ENCODE measurements at regions not wholly inside any gene's neighbourhood (a gene's known extent, or its start where the extent isn't known, plus 50 kb on each side); places are given as distances from the start of the nearest gene placed in this dataset.
"Not testable (repeated sequence)": the region's sequence is repeated elsewhere in the genome, so short reads cannot be mapped to it uniquely, and the experiment has no call there.

DNA sequence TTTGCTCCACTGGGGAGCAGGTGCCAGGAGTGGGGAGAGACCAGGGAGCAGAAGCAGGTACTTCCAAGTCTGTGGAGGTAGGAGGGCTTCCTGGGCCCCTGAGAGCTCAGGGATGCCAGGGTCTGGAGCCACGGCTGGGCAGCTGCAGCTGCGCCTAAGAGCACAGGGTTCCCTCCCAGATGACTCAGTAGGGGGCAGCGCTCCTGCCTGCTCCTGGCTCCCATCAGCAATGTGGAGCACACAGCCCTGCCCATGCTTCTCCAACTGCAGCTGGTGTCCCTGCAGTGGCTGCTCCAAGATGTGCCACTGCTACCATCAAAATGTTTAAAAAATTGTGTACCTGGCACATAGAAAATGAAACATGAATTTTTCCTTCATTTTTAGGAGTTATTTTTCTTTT is 1028.2 kb downstream of the PCDH7 start:
- H3K27ac Mint-ChIP-seq: no peak overlapping the region
- H3K27me3 Mint-ChIP-seq: no peaks in the 10 kb centered on the region
- TF ChIP-seq CTCF (IDR thresholded peaks at IDR 0.05): no peak
- no peaks in the 10 kb centered on the region for H3K4me1 Mint-ChIP-seq
- H3K36me3 Mint-ChIP-seq (ENCODE audit: low read depth): no peaks in the 10 kb centered on the region
- no peak overlapping the region for H3K4me3 Mint-ChIP-seq
- CTCF ChIA-PET: no interaction called here
- ATAC-seq (ENCODE audit: low read depth): no peak
- POLR2A ChIA-PET: no interaction called here
- intact Hi-C loops (cut with micrococcal nuclease): no loop called here
- DNase-seq: no peak
- H3K9me3 Mint-ChIP-seq: peaks cover 6% of the 10 kb centered on the region

DNA sequence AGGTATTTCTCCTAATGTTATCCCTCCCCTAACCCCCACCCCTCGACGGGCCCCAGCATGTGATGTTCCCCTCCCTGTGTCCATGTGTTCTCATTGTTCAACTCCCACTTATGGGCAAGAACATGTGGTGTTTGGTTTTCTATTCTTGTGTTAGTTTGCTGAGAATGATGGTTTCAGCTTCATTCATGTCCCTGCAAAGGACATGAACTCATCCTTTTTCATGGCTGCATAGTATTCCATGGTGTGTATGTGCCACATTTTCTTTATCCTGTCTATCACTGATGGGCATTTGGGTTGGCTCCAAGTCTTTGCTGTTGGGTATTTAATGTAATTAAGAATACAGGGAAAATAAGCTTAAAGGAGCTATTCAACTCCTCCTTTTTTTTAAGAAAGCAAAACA is 1030.4 kb downstream of the PCDH7 start:
- H3K27me3 Mint-ChIP-seq; H3K27ac Mint-ChIP-seq; ATAC-seq (ENCODE audit: low read depth); H3K4me3 Mint-ChIP-seq; CTCF ChIA-PET; DNase-seq; POLR2A ChIA-PET; intact Hi-C loops (cut with micrococcal nuclease); H3K36me3 Mint-ChIP-seq (ENCODE audit: low read depth); H3K9me3 Mint-ChIP-seq; H3K4me1 Mint-ChIP-seq: not testable (repeated sequence)

GRCh38 chr4:31755751-31756150 is 1035.6 kb downstream of the PCDH7 start:
- CTCF ChIA-PET: no interaction called here
- ATAC-seq (ENCODE audit: low read depth) (no peak), DNase-seq (no peak)
- Mint-ChIP-seq H3K9me3 (peaks cover 6% of the 10 kb centered on the region), H3K36me3 (ENCODE audit: low read depth) (no peaks in the 10 kb centered on the region), H3K4me1 (no peaks in the 10 kb centered on the region), H3K27ac (no peak overlapping the region), H3K27me3 (no peaks in the 10 kb centered on the region), H3K4me3 (no peak overlapping the region)
- intact Hi-C loops (cut with micrococcal nuclease): no loop called here
- POLR2A ChIA-PET: no interaction called here
- no peak for TF ChIP-seq CTCF (IDR thresholded peaks at IDR 0.05)

DNA sequence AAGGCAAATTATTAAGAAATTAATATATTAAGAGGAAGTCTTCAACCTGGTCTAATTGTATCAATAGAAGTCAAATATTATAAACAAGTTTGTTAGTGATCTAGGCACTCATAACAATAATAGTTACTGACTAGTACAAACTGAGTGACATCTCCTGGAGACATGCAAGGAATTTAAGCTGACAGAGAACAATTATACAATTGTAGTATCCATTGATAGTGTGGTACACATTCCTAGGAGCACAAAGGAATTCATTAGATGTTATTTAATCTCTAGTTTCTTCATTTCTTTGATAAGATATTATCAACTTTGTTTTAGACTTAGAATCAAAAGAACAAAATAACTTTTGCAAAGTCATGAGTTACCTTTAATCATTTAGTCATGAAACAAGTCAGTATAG is 1048.6 kb downstream of the PCDH7 start:
- no peak for DNase-seq
- H3K27ac Mint-ChIP-seq: no peak overlapping the region
- no peaks in the 10 kb centered on the region for H3K27me3 Mint-ChIP-seq
- H3K36me3 Mint-ChIP-seq (ENCODE audit: low read depth): no peaks in the 10 kb centered on the region
- CTCF ChIA-PET: no interaction called here
- TF ChIP-seq CTCF (IDR thresholded peaks at IDR 0.05): no peak
- H3K4me3 Mint-ChIP-seq: no peak overlapping the region
- ATAC-seq (ENCODE audit: low read depth): no peak
- no peaks in the 10 kb centered on the region for H3K9me3 Mint-ChIP-seq
- no peaks in the 10 kb centered on the region for H3K4me1 Mint-ChIP-seq
- intact Hi-C loops (cut with micrococcal nuclease): no loop called here
- POLR2A ChIA-PET: no interaction called here

DNA sequence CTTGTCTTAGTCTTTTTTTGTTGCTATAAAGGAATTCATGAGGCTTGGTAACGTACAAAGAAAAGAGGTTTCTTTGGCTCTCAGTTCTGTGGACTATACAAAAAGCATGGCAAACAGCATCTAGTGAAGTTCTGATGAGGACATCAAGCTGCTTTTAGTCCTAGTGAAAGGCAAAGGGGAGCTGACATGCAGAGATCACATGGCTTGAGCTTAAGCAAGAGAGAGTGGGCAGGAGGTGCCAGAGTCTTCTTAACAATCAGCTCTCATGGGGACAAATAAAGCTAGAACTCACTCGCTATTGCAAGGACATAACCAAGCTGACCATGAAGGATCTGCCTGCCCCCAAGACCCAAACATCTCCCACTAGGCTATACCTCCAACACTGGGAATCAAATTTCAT is 1063.1 kb downstream of the PCDH7 start:
- ChIA-PET POLR2A (no interaction called here), CTCF (no interaction called here)
- no peaks in the 10 kb centered on the region for H3K36me3 Mint-ChIP-seq (ENCODE audit: low read depth)
- no peak for ATAC-seq (ENCODE audit: low read depth)
- peaks cover 7% of the 10 kb centered on the region for H3K9me3 Mint-ChIP-seq
- no peaks in the 10 kb centered on the region for H3K4me1 Mint-ChIP-seq
- no peaks in the 10 kb centered on the region for H3K27me3 Mint-ChIP-seq
- intact Hi-C loops (cut with micrococcal nuclease): no loop called here
- no peak overlapping the region for H3K27ac Mint-ChIP-seq
- no peak for DNase-seq
- H3K4me3 Mint-ChIP-seq: no peak overlapping the region
- no peak for TF ChIP-seq CTCF (IDR thresholded peaks at IDR 0.05)

GRCh38 chr4:31784558-31784957 is 1064.4 kb downstream of the PCDH7 start:
- no peaks in the 10 kb centered on the region for H3K36me3 Mint-ChIP-seq (ENCODE audit: low read depth)
- intact Hi-C loops (cut with micrococcal nuclease): no loop called here
- ChIA-PET CTCF (no interaction called here), POLR2A (no interaction called here)
- no peak overlapping the region for H3K27ac Mint-ChIP-seq
- no peaks in the 10 kb centered on the region for H3K27me3 Mint-ChIP-seq
- TF ChIP-seq CTCF (IDR thresholded peaks at IDR 0.05): no peak
- ATAC-seq (ENCODE audit: low read depth): no peak
- no peak overlapping the region for H3K4me3 Mint-ChIP-seq
- H3K9me3 Mint-ChIP-seq: peaks cover 7% of the 10 kb centered on the region
- no peaks in the 10 kb centered on the region for H3K4me1 Mint-ChIP-seq
- DNase-seq: no peak

Measured in activated B cell treated with CpG ODN at 0.5 μM for 24 hours (primary cell).